ENCODE measurements at regions not wholly inside any gene's neighbourhood (a gene's known extent, or its start where the extent isn't known, plus 50 kb on each side); places are given as distances from the start of the nearest gene placed in this dataset.

GRCh38 chrX:9166584-9166944 is 132.6 kb upstream of the FAM9B start:
- TF ChIP-seq EZH2 (IDR thresholded peaks at IDR 0.05; ENCODE audit: insufficient read depth, poor library complexity, severe bottlenecking) (no peak), EZH2phosphoT487 (IDR thresholded peaks at IDR 0.05; ENCODE audit: insufficient read depth, low read depth) (no peak)

All from GM23248 (cell line).